Activated naive CD8-positive, alpha-beta T cell treated with anti-CD3 and anti-CD28 coated beads for 36 hours (primary cell): ENCODE measurements at regions not wholly inside any gene's neighbourhood (a gene's known extent, or its start where the extent isn't known, plus 50 kb on each side); places are given as distances from the start of the nearest gene placed in this dataset.

Experiments
- DNase-seq: peaks from one replicate; pipeline ENCODE4 v3.0.0; 2021
- H3K27ac Mint-ChIP-seq: one replicate; pipeline ENCODE4 v1.8.0; 2022; ENCODE audit warnings: mild to moderate bottlenecking, moderate library complexity, mixed read lengths
- H3K27me3 Mint-ChIP-seq: one replicate; pipeline ENCODE4 v1.8.0; 2022; ENCODE audit warnings: mild to moderate bottlenecking, mixed read lengths
- H3K36me3 Mint-ChIP-seq: one replicate; pipeline ENCODE4 v1.8.0; 2021; ENCODE audit warnings: mild to moderate bottlenecking, mixed read lengths
- H3K4me1 Mint-ChIP-seq: one replicate; pipeline ENCODE4 v1.8.0; 2021; ENCODE audit warnings: mixed read lengths
- H3K4me3 Mint-ChIP-seq: one replicate; pipeline ENCODE4 v1.8.0; 2022; ENCODE audit warnings: mild to moderate bottlenecking, moderate library complexity, mixed read lengths
- H3K9me3 Mint-ChIP-seq: one replicate; pipeline ENCODE4 v1.8.0; 2022; ENCODE audit warnings: mixed read lengths

DNA sequence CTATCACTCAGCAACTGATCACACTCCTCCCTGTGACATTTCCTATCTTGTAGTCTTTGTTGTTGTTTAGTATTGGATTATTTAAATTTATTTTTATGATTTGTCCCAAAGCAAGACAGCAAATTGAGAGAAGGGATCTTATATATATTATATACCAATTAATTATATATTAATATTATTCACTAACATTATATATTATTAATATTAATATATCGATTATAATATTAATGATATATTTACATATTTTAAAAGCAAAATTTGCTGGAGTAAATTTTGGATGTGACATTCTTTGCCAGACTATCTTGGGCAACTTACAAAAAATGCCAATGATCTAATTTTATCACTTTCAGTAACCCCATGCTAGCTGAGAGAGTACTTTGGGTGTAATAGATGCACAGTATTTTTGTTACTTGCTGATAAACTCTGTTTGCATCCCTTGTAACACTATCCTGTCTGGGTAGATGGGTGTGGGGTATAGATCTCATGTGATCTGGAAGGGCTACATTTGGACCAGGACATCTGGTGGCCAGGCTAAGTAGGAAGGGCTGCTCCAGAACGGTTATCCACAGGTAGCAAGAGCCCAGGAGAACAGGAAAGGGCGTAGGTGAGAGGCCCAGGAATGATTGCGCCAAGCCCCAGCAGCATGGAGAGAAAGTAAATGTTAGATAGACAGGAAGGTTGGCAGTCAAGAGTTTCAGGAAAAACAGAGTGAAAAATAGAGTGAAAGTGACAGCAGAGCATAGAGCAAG, 608.6 kb upstream of the KIRREL3 start:
- no peak for DNase-seq
- Mint-ChIP-seq H3K4me3 (no peak overlapping the region), H3K27ac (no peak overlapping the region), H3K36me3 (no peaks in the 10 kb centered on the region), H3K9me3 (no peaks in the 10 kb centered on the region), H3K27me3 (peaks cover 4% of the 10 kb centered on the region), H3K4me1 (no peaks in the 10 kb centered on the region)

DNA sequence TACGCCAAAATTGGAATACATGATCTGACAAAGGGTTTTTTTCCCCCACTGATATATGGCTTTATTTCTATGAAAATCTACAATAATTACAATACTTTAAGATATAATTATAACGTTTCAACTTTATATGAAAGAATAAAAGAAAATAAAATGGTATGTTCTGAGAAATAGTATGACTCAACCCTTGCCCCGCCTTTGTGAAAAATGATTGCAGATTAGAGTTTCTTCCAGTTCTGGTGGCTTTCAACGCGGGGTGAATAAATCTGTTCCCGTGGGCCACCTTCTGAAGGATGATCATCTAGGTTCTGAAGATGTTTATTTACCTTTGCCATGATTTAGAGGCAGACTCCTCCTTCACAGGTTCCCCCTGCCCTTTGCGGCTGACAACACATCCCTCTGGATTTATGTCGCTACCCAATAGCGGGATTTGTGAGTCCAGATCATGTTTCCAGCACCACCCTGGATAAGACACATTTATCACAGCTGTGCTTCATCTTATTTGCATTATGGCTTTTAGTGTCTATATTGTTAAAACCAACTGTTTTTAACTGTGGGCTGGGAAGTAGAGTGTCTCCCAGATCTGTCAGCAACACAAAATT, 607.0 kb upstream of the KIRREL3 start:
- H3K4me1 Mint-ChIP-seq, result no peaks in the 10 kb centered on the region
- no peak for DNase-seq
- H3K9me3 Mint-ChIP-seq, result no peaks in the 10 kb centered on the region

GRCh38 chr11:127601578-127601977, 601.0 kb upstream of the KIRREL3 start:
- Mint-ChIP-seq H3K27ac (no peak overlapping the region), H3K4me3 (no peak overlapping the region), H3K4me1 (no peaks in the 10 kb centered on the region), H3K9me3 (no peaks in the 10 kb centered on the region), H3K36me3 (no peaks in the 10 kb centered on the region), H3K27me3 (no peaks in the 10 kb centered on the region)
- DNase-seq, result no peak

More for the DNA sequence above, 607.0 kb upstream of the KIRREL3 start:
- Mint-ChIP-seq H3K27me3 (peaks cover 4% of the 10 kb centered on the region), H3K36me3 (no peaks in the 10 kb centered on the region), H3K4me3 (no peak overlapping the region), H3K27ac (no peak overlapping the region)

GRCh38 chr11:127600674-127601073, 600.1 kb upstream of the KIRREL3 start:
- Mint-ChIP-seq H3K36me3 (no peaks in the 10 kb centered on the region), H3K4me1 (no peaks in the 10 kb centered on the region), H3K9me3 (no peaks in the 10 kb centered on the region), H3K27ac (no peak overlapping the region), H3K4me3 (no peak overlapping the region), H3K27me3 (no peaks in the 10 kb centered on the region)
- no peak for DNase-seq

DNA sequence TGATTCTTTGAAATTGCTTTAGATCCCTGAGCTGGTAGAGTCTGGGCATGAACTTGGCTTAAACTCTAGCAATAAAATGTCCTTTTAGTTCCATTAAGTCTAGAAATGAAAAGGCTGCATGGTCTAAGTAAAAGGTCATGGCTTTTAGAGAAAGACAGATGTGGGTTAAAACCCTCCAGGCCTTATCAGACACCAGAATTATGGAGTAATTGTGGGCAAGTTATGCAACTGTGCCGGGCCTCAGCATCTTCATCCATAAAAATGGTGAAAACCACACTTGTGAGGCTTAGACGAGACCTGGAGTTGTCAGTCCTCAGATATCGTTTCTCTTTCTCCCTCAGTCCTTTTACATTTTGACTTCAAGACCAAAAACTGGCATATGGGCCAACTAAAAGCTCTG, 597.9 kb upstream of the KIRREL3 start:
- Mint-ChIP-seq H3K27ac (no peak overlapping the region), H3K36me3 (no peaks in the 10 kb centered on the region), H3K4me3 (no peak overlapping the region), H3K27me3 (no peaks in the 10 kb centered on the region), H3K4me1 (no peaks in the 10 kb centered on the region), H3K9me3 (no peaks in the 10 kb centered on the region)
- DNase-seq, result no peak

DNA sequence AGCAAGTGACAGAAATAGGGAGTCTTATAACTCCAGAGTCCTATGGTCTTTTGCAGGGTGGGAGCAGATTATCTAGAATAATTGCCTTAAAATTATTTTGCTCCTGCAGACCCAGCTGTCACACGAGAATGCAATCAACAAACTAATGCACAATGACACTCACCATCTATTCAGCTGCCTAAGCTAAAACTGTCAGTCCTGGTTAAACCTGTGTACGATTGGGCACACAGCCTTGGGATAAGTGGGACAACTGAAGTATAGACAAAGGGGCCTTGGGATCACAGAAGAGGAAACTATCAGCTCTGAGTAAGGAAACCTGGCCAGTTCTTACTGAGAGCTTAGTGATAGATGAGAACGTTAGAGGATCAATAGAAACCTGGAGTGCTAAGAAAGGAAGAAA, 595.9 kb upstream of the KIRREL3 start:
- Mint-ChIP-seq H3K4me1 (no peaks in the 10 kb centered on the region), H3K4me3 (no peak overlapping the region), H3K27ac (no peak overlapping the region), H3K36me3 (no peaks in the 10 kb centered on the region), H3K9me3 (no peaks in the 10 kb centered on the region), H3K27me3 (no peaks in the 10 kb centered on the region)
- DNase-seq, result no peak

GRCh38 chr11:127592371-127592770, 591.8 kb upstream of the KIRREL3 start:
- no peak overlapping the region for H3K4me3 Mint-ChIP-seq
- H3K27me3 Mint-ChIP-seq, result peaks cover 6% of the 10 kb centered on the region
- no peaks in the 10 kb centered on the region for H3K36me3 Mint-ChIP-seq
- no peak overlapping the region for H3K27ac Mint-ChIP-seq
- DNase-seq, result no peak
- no peaks in the 10 kb centered on the region for H3K4me1 Mint-ChIP-seq
- no peaks in the 10 kb centered on the region for H3K9me3 Mint-ChIP-seq

- Mint-ChIP-seq H3K36me3 (no peaks in the 10 kb centered on the region), H3K27me3 (peaks cover 6% of the 10 kb centered on the region), H3K27ac (no peak overlapping the region), H3K4me3 (no peak overlapping the region), H3K9me3 (no peaks in the 10 kb centered on the region), H3K4me1 (no peaks in the 10 kb centered on the region)
- no peak for DNase-seq
These were observed 589.7 kb upstream of the KIRREL3 start for GRCh38 chr11:127590314-127590713.

- no peak for DNase-seq
- no peaks in the 10 kb centered on the region for H3K36me3 Mint-ChIP-seq
- no peak overlapping the region for H3K27ac Mint-ChIP-seq
- H3K27me3 Mint-ChIP-seq, result peaks cover 6% of the 10 kb centered on the region
- H3K9me3 Mint-ChIP-seq, result no peaks in the 10 kb centered on the region
- H3K4me1 Mint-ChIP-seq, result no peaks in the 10 kb centered on the region
- H3K4me3 Mint-ChIP-seq, result no peak overlapping the region
These were observed 587.9 kb upstream of the KIRREL3 start for GRCh38 chr11:127588431-127588830.

DNA sequence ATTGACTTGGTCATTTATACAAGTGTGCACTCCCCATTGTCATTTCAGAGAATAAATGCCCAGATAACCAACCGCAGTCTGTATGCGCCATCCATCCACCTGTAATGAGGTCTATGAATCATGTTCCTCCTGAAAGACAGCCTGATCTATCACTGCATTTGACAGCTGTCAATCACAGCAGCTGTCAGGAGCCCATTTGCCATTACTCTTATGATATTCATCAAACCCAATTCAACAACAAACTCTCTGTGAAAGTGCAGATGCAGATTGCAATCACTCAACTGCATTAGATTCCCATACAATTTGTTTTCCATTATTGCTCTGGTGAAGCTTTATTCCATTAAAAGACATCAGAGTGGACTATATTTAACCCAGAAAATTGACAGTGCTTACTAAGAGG, 586.9 kb upstream of the KIRREL3 start:
- Mint-ChIP-seq H3K4me1 (no peaks in the 10 kb centered on the region), H3K4me3 (no peak overlapping the region), H3K27me3 (peaks cover 6% of the 10 kb centered on the region), H3K9me3 (no peaks in the 10 kb centered on the region), H3K36me3 (no peaks in the 10 kb centered on the region), H3K27ac (no peak overlapping the region)
- no peak for DNase-seq

DNA sequence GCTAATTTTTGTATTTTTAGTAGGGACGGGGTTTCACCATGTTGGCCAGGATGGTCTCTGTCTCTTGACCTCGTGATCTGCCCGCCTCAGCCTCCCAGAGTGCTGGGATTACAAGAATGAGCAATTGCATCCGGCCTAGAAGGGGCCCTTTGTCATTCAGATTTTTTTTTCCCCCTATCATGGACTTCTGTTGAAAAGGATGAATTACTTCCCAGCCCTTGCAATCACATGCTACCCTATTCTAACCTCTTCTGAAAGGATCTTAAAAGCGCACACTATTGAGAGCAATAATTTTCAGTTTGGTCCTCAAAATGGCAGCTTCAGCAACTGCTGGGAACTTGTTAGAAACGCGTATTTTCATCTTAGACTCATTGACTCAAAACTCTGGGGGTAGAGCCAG, 575.6 kb upstream of the KIRREL3 start:
- DNase-seq, result no peak
- Mint-ChIP-seq H3K4me1 (no peaks in the 10 kb centered on the region), H3K36me3 (no peaks in the 10 kb centered on the region), H3K9me3 (peaks cover 1% of the 10 kb centered on the region), H3K27me3 (peaks cover 3% of the 10 kb centered on the region), H3K4me3 (no peak overlapping the region), H3K27ac (no peak overlapping the region)

DNA sequence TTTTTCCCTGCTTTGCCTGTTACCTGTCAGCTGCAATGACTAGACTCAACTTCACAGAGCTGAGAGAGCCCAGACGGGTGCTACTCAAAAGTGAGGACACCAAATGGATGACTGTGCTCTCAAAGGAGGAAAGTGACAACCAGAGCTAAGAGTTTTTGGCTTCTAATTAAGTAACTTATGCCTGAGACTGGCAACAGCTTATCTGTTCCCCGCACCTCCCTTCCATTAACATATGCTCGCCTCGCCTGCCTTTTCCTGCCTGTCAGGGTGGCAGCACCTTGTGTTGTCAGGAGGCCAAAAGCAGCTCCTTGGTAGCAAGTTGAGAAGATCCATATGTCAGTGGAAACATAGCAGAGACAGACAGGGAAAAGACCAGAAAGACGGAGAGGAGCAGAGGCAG, 573.9 kb upstream of the KIRREL3 start:
- no peak for DNase-seq
- H3K4me1 Mint-ChIP-seq, result no peaks in the 10 kb centered on the region
- H3K27ac Mint-ChIP-seq, result no peak overlapping the region
- H3K36me3 Mint-ChIP-seq, result no peaks in the 10 kb centered on the region
- H3K9me3 Mint-ChIP-seq, result peaks cover 1% of the 10 kb centered on the region
- H3K4me3 Mint-ChIP-seq, result no peak overlapping the region
- H3K27me3 Mint-ChIP-seq, result peaks cover 3% of the 10 kb centered on the region

GRCh38 chr11:127568891-127569290, 568.3 kb upstream of the KIRREL3 start:
- Mint-ChIP-seq H3K27ac (no peak overlapping the region), H3K36me3 (no peaks in the 10 kb centered on the region), H3K4me1 (no peaks in the 10 kb centered on the region), H3K4me3 (no peak overlapping the region), H3K9me3 (peaks cover 1% of the 10 kb centered on the region), H3K27me3 (no peaks in the 10 kb centered on the region)
- DNase-seq, result no peak

GRCh38 chr11:127567237-127567932, 566.8 kb upstream of the KIRREL3 start:
- H3K4me3 Mint-ChIP-seq, result no peak overlapping the region

DNA sequence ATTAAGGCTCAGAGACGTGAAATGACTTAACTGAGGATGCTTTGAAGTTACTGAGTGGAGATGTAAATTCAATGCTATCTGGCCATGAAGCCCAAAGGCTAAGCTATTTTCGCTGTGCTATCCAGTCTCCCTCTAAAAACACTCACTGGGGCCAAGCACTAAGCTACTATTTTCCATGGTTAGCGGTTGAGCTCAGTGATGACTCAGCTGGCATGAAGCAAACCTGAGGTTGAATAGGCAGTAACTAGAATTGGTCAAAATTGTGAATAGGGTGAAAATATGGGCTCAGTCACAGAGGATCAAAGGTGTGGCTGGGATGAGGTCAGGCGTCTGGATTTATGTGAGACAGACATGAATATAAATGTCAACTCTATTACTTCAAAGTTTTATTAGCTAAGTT, 564.2 kb upstream of the KIRREL3 start:
- H3K27me3 Mint-ChIP-seq, result no peaks in the 10 kb centered on the region
- no peaks in the 10 kb centered on the region for H3K36me3 Mint-ChIP-seq
- no peak overlapping the region for H3K27ac Mint-ChIP-seq
- H3K9me3 Mint-ChIP-seq, result no peaks in the 10 kb centered on the region
- H3K4me3 Mint-ChIP-seq, result no peak overlapping the region
- DNase-seq, result no peak
- H3K4me1 Mint-ChIP-seq, result no peaks in the 10 kb centered on the region

More at GRCh38 chr11:127567237-127567932, 566.8 kb upstream of the KIRREL3 start:
- Mint-ChIP-seq H3K27ac (no peak overlapping the region), H3K4me1 (no peaks in the 10 kb centered on the region), H3K9me3 (no peaks in the 10 kb centered on the region), H3K36me3 (no peaks in the 10 kb centered on the region), H3K27me3 (no peaks in the 10 kb centered on the region)
- DNase-seq, result no peak

DNA sequence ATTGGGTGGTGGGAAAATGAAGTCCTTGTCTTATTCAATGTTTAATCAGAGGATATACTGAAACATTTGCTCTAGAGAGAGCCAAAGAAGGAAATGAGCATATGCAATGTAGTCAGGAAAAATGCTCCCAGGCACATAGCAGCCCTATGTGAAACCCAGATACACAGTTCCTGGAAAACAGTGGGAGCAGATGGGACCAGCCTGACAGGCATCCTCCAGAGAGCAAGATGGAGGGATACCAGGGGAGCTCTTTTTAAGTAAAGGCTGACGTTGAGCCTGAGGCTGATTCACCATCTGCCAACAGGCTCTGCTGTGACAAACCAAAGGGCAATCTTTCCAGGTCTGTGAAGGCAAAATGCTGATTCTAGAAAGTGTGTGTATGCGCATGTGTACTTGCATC, 559.4 kb upstream of the KIRREL3 start:
- Mint-ChIP-seq H3K4me3 (no peak overlapping the region), H3K4me1 (no peaks in the 10 kb centered on the region), H3K36me3 (no peaks in the 10 kb centered on the region), H3K27ac (no peak overlapping the region), H3K27me3 (no peaks in the 10 kb centered on the region), H3K9me3 (no peaks in the 10 kb centered on the region)
- DNase-seq, result no peak
